ENCODE measurements at regions not wholly inside any gene's neighbourhood (a gene's known extent, or its start where the extent isn't known, plus 50 kb on each side); places are given as distances from the start of the nearest gene placed in this dataset.

DNA sequence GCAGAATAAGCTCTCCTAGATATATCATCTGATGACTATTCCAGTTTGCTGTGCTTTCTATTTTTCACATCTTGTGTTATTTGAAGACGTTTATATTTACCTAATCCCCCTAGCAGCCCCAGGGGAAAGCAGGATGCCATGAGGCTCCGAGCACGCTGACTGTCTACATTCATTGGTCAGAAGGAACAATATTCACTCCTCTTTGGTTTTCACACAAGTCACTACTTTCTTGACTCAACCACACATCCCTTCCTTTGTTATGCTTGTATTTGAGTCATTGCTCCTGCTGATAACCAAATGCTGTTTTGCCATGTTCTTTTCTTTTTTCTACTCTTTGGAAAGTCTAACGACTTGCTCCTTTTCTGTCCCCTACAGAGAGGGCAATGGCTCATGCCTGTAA lies 86.5 kb upstream of the SLC38A2 start:
- TF ChIP-seq EZH2 (IDR thresholded peaks at IDR 0.05; ENCODE audit: borderline replicate concordance, low read depth, low read length, poor library complexity, severe bottlenecking) = no peak
- TF ChIP-seq, protein P1, sequence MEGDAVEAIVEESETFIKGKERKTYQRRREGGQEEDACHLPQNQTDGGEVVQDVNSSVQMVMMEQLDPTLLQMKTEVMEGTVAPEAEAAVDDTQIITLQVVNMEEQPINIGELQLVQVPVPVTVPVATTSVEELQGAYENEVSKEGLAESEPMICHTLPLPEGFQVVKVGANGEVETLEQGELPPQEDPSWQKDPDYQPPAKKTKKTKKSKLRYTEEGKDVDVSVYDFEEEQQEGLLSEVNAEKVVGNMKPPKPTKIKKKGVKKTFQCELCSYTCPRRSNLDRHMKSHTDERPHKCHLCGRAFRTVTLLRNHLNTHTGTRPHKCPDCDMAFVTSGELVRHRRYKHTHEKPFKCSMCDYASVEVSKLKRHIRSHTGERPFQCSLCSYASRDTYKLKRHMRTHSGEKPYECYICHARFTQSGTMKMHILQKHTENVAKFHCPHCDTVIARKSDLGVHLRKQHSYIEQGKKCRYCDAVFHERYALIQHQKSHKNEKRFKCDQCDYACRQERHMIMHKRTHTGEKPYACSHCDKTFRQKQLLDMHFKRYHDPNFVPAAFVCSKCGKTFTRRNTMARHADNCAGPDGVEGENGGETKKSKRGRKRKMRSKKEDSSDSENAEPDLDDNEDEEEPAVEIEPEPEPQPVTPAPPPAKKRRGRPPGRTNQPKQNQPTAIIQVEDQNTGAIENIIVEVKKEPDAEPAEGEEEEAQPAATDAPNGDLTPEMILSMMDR (conservative IDR thresholded peaks at IDR 0.05; ENCODE audit: low read depth, low read length) = no peak
